HepG2 (cell line): ENCODE measurements at regions not wholly inside any gene's neighbourhood (a gene's known extent, or its start where the extent isn't known, plus 50 kb on each side); places are given as distances from the start of the nearest gene placed in this dataset.

Experiments used
- ATAC-seq: fragments of 200-7000 bp; cut with Tn5 transposase; 3 replicates; pipeline ENCODE4 v1.9.1; 2020; ENCODE audit warnings: mild to moderate bottlenecking, moderate library complexity
- BruUV-seq: library from RNA; stranded (reverse); fragments of 400-500 nt; replicated peaks from 2 replicates; lab custom pipeline; 2021; lab: Mats Ljungman, UMichigan
- CTCF ChIA-PET: fragments of 300-600 bp; formaldehyde crosslinking; extraction: SDS; loops from one replicate; lab custom pipeline; 2021; ENCODE audit warnings: low total read pairs, inconsistent platforms, low intra/inter-chr PET ratio; lab: Yijun Ruan, JAX
- POLR2A ChIA-PET: fragments of 350-600 bp; sonication (Branson Sonifier 250); formaldehyde crosslinking; loops from one replicate; lab custom pipeline; 2020; ENCODE audit warnings: antibody characterized with exemption, inconsistent platforms; lab: Yijun Ruan, JAX
- DNase-seq: peaks from one replicate; pipeline ENCODE4 v3.0.0-alpha.2; 2015; ENCODE audit warnings: low spot score
- FAIRE-seq: peaks from 3 replicates; lab custom pipeline; 2011; peaks lifted over from hg19 to GRCh38; lab: Jason Lieb, UNC
- H2AFZ ChIP-seq: one replicate; pipeline ENCODE4 v1.6.1; 2011; ENCODE audit warnings: low read length, inconsistent platforms
- H3K27ac ChIP-seq: fragments of 300-600 bp; 3 replicates; pipeline ENCODE4 v1.8.0; 2011; ENCODE audit warnings: mixed run types, mild to moderate bottlenecking, mixed read lengths, low read length, inconsistent platforms; ENCODE audit not compliant: insufficient read depth; ENCODE audit errors: extremely low read length
- H3K27me3 ChIP-seq, 2 experiments: fragments of 200-600 bp in 1 of 2; 2 replicates in 1 of 2; 3 replicates in 1 of 2; pipeline versions ENCODE4 v1.6.0 to v1.8.0; 2011; ENCODE audit warnings: low read length in 2 of 2, mild to moderate bottlenecking in 2 of 2, moderate library complexity in 2 of 2, inconsistent platforms in 1 of 2; ENCODE audit not compliant: insufficient read depth in 2 of 2, control insufficient read depth in 1 of 2
- H3K36me3 ChIP-seq, 2 experiments: fragments of 200-600 bp in 1 of 2; replicated peaks in 1 of 2; 2 replicates in 1 of 2; 3 replicates in 1 of 2; pipeline versions ENCODE4 v1.5.1 to v1.8.0; 2011; ENCODE audit warnings: low read length in 2 of 2, inconsistent platforms in 1 of 2; ENCODE audit not compliant: insufficient read depth in 2 of 2, control insufficient read depth in 1 of 2
- H3K4me1 ChIP-seq: 2 replicates; pipeline ENCODE4 v1.5.1; 2012; ENCODE audit warnings: low read length, inconsistent platforms; ENCODE audit not compliant: insufficient read depth
- H3K4me2 ChIP-seq: 2 replicates; pipeline ENCODE4 v1.6.0; 2011; ENCODE audit warnings: low read depth, low read length, inconsistent platforms
- H3K4me3 ChIP-seq, 3 experiments: fragments of 200-600 bp in 1 of 3; sonication (generic), shearing (Covaris generic) in 1 of 3; replicated peaks in 1 of 3; 2 replicates each; pipeline ENCODE4 v1.5.1; 2011 to 2016; ENCODE audit warnings: low read length in 3 of 3, inconsistent platforms in 2 of 3, low read depth in 2 of 3, mild to moderate bottlenecking in 2 of 3, control low read depth in 1 of 3, mixed read lengths in 1 of 3; ENCODE audit not compliant: insufficient read depth in 1 of 3
- H3K79me2 ChIP-seq: one replicate; pipeline ENCODE4 v1.6.1; 2011; ENCODE audit warnings: low read length, inconsistent platforms; ENCODE audit not compliant: insufficient read depth
- H3K9ac ChIP-seq: 2 replicates; pipeline ENCODE4 v1.6.0; 2011; ENCODE audit warnings: mild to moderate bottlenecking, low read depth, low read length, inconsistent platforms; ENCODE audit not compliant: insufficient read depth
- H3K9me3 ChIP-seq: 2 replicates; pipeline ENCODE4 v1.5.1; 2012; ENCODE audit warnings: mild to moderate bottlenecking, low read length
- H4K20me1 ChIP-seq: 2 replicates; pipeline ENCODE4 v1.6.0; 2011; ENCODE audit warnings: inconsistent platforms, mild to moderate bottlenecking, low read length, moderate library complexity; ENCODE audit not compliant: insufficient read depth
- NR3C1 ChIP-seq: sonication (generic); formaldehyde crosslinking; IDR thresholded peaks from 2 replicates; pipeline ENCODE4 v1.4.0; 2020; ENCODE audit warnings: missing genetic modification reagents
- SOX6 ChIP-seq, 2 experiments: fragments of 450-650 bp in 1 of 2; sonication (generic) in 1 of 2; formaldehyde crosslinking in 1 of 2; IDR thresholded peaks; 2 replicates each; pipeline versions ENCODE4 v1.4.0 to v1.6.1; 2017 to 2020; ENCODE audit warnings: antibody characterized with exemption in 1 of 2, mild to moderate bottlenecking in 1 of 2, missing genetic modification reagents in 1 of 2
- SP4 ChIP-seq: sonication (generic); formaldehyde crosslinking; IDR thresholded peaks from 2 replicates; pipeline ENCODE4 v1.8.1; 2023; ENCODE audit warnings: mild to moderate bottlenecking, missing genetic modification reagents
- TCF7L2 ChIP-seq: IDR thresholded peaks from 2 replicates; pipeline ENCODE4 v1.6.1; 2011; ENCODE audit warnings: mild to moderate bottlenecking, low read depth, low read length, moderate library complexity
- TEAD3 ChIP-seq: optimal IDR thresholded peaks from 2 replicates; pipeline ENCODE3; 2016; ENCODE audit warnings: borderline replicate concordance
- ZFX ChIP-seq: sonication (generic); formaldehyde crosslinking; IDR thresholded peaks from 2 replicates; pipeline ENCODE4 v1.4.0; 2020; ENCODE audit warnings: mild to moderate bottlenecking, low read depth, missing genetic modification reagents, moderate library complexity
- ZNF317 ChIP-seq: sonication (generic); formaldehyde crosslinking; IDR thresholded peaks from 2 replicates; pipeline ENCODE4 v1.5.0; 2020; ENCODE audit warnings: mild to moderate bottlenecking, missing genetic modification reagents
- ZNF382 ChIP-seq: sonication (generic); formaldehyde crosslinking; IDR thresholded peaks from 2 replicates; pipeline ENCODE4 v1.5.0; 2020; ENCODE audit warnings: missing genetic modification reagents, mild to moderate bottlenecking, borderline replicate concordance
- WGBS: methylation state at CpG from one replicate; pipeline ENCODE4 v1.1.6; 2017; ENCODE audit warnings: low lambda C conversion rate; 5-methylcytosine and 5-hydroxymethylcytosine counted together
- in situ Hi-C: cut with HindIII; loops from 2 replicates; pipeline ENCODE4 v1.10.0; 2017; ENCODE audit warnings: low pct_unique_long_range_greater_than_20kb; ENCODE audit not compliant: extremely low pct_ligation_motif_present
- intact Hi-C: fragments of 100-400 bp; cut with micrococcal nuclease; formaldehyde crosslinking; loops from one replicate; pipeline ENCODE4 v1.10.0; 2022; ENCODE audit not compliant: unreplicated experiment
- TF ChIP-seq, protein P1 (sequence below): sonication (generic); formaldehyde crosslinking; IDR thresholded peaks from 2 replicates; pipeline ENCODE4 v1.4.0; 2020; ENCODE audit warnings: low read depth, missing genetic modification reagents

DNA sequence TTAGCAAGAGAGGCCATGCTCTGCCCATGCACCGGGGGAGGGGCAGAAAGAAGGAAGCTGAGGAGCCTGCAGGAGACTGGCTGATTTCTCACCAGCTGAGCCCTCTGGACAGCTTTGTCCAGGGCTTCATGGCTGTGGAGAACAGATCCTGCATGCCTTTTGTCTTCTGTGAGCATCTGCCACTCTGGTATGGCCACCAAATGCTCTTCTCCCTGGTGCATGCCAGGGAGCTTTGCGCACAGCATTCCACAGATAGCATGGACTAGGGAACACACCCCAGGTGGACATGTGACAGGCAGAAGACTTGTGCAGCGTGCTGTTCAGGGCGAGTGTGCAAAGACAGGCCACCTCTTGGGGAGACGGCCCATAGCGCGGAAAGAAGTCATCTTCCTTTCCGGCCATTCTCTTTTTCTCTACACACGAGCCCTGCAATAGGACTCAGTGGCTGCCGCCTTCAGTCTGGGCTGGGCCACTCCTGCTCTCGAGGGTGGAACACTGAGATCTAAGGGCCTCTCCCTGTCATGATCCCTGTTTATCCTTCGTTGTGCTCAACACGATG is 56.7 kb downstream of the GADD45G start:
- intact Hi-C loops: no loop called here
- peaks cover 7 to 38% of the 10 kb centered on the region in 2 experiments; a peak in 3 of 5 replicates for H3K27me3 ChIP-seq

More for the DNA sequence above, 56.7 kb downstream of the GADD45G start:
- H3K36me3 ChIP-seq: no peaks in the 10 kb centered on the region
- ATAC-seq (peak; percentile 65), FAIRE-seq (no peak), DNase-seq (peak; percentile 37)
- no peaks in the 10 kb centered on the region for H4K20me1 ChIP-seq
- TF ChIP-seq, protein P1, sequence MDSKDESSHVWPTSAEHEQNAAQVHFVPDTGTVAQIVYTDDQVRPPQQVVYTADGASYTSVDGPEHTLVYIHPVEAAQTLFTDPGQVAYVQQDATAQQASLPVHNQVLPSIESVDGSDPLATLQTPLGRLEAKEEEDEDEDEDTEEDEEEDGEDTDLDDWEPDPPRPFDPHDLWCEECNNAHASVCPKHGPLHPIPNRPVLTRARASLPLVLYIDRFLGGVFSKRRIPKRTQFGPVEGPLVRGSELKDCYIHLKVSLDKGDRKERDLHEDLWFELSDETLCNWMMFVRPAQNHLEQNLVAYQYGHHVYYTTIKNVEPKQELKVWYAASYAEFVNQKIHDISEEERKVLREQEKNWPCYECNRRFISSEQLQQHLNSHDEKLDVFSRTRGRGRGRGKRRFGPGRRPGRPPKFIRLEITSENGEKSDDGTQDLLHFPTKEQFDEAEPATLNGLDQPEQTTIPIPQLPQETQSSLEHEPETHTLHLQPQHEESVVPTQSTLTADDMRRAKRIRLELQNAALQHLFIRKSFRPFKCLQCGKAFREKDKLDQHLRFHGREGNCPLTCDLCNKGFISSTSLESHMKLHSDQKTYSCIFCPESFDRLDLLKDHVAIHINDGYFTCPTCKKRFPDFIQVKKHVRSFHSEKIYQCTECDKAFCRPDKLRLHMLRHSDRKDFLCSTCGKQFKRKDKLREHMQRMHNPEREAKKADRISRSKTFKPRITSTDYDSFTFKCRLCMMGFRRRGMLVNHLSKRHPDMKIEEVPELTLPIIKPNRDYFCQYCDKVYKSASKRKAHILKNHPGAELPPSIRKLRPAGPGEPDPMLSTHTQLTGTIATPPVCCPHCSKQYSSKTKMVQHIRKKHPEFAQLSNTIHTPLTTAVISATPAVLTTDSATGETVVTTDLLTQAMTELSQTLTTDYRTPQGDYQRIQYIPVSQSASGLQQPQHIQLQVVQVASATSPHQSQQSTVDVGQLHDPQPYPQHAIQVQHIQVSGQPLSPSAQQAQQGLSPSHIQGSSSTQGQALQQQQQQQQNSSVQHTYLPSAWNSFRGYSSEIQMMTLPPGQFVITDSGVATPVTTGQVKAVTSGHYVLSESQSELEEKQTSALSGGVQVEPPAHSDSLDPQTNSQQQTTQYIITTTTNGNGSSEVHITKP (CRISPR knock-in tag): no peak
- TF ChIP-seq ZNF317 (CRISPR knock-in tag) (no peak), SOX6 (IDR thresholded peaks at IDR 0.05) (no peak), SOX6 (CRISPR knock-in tag; IDR thresholded peaks at IDR 0.05) (peak; percentile 3; the same call in 1 of the 2 replicates), NR3C1 (CRISPR knock-in tag) (no peak), TCF7L2 (no peak), SP4 (CRISPR knock-in tag) (no peak), ZNF382 (CRISPR knock-in tag) (no peak), ZFX (CRISPR knock-in tag) (0 out of 2 replicates have a peak, but pooled peaks have one; percentile 12), TEAD3 (peak; percentile 79)
- H3K4me1 ChIP-seq: peaks cover 16% of the 10 kb centered on the region
- BruUV-seq: no TSS peak
- WGBS: 15% methylated on average over 9 of the region's 13 CpGs
- H3K4me2 ChIP-seq: peak overlapping the region; percentile 60
- POLR2A ChIA-PET: no interaction called here
- H3K27ac ChIP-seq: no peak overlapping the region
- H2AFZ ChIP-seq: no peak overlapping the region
- no peaks in the 10 kb centered on the region for H3K9me3 ChIP-seq
- no peaks in the 10 kb centered on the region for H3K79me2 ChIP-seq
- in situ Hi-C loops: no loop called here
- peak overlapping the region in 1 of 3 experiments; percentile 49; a peak in 2 of 6 replicates for H3K4me3 ChIP-seq
- H3K9ac ChIP-seq: no peak overlapping the region
- CTCF ChIA-PET: no interaction called here
